WI38 (cell line): ENCODE measurements at regions not wholly inside any gene's neighbourhood (a gene's known extent, or its start where the extent isn't known, plus 50 kb on each side); places are given as distances from the start of the nearest gene placed in this dataset.

Source experiments
- H3K4me3 ChIP-seq: 2 replicates; pipeline ENCODE4 v1.5.1; 2011; ENCODE audit warnings: low read depth, mild to moderate bottlenecking, control low read depth, low read length
- TF ChIP-seq, protein P1 (sequence below): IDR thresholded peaks from 2 replicates; pipeline ENCODE4 v1.5.1; 2012; ENCODE audit warnings: low read depth, mild to moderate bottlenecking, control low read depth, low read length

DNA sequence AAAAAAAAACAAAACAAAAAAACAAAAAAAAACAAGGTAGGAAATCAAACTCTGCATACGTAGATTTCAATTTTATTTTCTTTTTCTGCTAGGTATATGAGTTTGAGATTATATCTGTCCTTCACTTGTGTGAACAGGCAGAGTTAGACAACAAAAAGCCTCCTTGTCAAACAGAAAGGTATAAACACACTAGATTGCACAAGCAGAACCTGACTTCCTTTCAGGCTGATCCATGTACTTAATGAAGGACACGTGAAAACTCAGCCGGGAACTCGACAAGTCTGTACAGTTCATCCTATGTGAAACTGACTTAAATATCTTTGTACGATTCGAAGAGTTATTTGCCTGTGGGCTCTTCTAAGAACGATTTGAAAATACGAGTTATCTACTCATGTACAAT is 254.1 kb downstream of the ARL4A start:
- TF ChIP-seq, protein P1, sequence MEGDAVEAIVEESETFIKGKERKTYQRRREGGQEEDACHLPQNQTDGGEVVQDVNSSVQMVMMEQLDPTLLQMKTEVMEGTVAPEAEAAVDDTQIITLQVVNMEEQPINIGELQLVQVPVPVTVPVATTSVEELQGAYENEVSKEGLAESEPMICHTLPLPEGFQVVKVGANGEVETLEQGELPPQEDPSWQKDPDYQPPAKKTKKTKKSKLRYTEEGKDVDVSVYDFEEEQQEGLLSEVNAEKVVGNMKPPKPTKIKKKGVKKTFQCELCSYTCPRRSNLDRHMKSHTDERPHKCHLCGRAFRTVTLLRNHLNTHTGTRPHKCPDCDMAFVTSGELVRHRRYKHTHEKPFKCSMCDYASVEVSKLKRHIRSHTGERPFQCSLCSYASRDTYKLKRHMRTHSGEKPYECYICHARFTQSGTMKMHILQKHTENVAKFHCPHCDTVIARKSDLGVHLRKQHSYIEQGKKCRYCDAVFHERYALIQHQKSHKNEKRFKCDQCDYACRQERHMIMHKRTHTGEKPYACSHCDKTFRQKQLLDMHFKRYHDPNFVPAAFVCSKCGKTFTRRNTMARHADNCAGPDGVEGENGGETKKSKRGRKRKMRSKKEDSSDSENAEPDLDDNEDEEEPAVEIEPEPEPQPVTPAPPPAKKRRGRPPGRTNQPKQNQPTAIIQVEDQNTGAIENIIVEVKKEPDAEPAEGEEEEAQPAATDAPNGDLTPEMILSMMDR: no peak
- H3K4me3 ChIP-seq: no peak overlapping the region

DNA sequence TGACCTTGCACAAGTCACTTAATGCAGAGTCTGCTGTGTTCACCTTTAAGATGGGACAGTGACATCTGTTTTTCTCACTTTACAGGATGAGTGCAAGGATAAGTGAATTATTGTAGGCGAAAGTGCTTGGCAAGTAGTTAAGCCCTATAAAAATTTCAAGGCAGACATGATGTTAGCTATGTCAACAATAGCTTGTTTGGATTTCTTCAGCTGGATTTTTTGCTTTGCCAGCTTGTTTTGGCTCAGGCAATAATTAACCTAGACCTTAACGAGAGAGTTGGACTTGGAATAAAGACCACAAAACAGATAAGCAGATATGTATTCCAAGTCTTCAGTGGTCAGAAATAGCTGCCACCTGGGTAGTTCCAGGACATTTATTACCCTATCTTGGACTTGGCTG is 255.2 kb downstream of the ARL4A start:
- H3K4me3 ChIP-seq: no peak overlapping the region
- TF ChIP-seq, protein P1: no peak

DNA sequence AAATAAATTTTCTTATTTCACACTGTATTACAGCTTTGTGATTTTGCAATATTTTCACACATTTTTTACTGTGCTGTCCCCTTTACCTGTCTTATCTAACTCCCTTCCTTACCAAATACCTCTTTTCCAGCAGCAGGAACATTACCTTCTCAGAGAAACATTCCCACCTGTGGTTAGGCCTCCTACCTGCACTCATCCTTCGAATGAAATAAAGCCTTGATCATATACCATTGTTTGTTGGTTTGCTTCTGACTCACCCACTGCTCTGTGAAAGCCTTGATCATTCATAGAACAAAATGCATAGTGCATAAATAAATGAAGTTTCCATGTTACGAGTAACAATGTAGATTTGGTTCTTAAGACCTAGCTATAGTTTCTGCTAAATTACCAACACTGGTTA is 256.3 kb downstream of the ARL4A start:
- TF ChIP-seq, protein P1: no peak
- no peak overlapping the region for H3K4me3 ChIP-seq

DNA sequence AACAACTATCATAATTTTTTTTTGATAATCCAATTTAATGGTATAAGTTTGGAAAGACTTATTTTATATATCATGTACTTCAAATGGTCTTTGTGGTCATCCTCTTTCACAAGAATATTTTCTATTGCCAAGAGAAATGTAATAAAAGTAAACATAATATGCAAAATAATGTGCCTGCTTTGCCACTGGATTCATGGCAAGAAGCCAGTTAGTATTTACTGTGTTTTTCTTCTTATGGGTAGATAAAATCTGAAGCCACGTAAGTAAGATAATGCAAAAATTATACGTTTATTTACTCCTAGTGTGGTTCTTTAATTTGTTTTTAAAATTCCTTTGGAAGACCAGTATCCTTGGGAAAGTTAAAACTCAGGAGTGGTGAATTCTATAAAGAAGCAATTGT is 258.5 kb downstream of the ARL4A start:
- TF ChIP-seq, protein P1: no peak
- no peak overlapping the region for H3K4me3 ChIP-seq

DNA sequence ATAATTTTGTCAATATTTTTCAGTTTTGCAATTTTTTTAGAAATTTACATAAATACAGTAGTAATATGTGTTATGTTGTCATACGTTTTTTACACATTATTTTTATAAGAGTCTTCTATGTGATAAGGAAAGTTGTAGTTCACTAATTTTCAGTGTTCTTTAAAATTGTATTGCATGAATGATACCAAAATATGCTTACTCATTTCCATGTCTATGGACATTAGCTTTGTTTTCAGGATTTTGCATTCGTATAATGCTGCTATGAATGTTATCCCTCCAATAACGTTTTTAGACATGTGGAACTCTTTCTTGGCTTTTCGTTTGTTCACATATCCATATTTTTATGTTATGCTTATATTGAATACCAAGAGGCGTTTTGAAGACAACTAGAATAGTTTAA is 260.0 kb downstream of the ARL4A start:
- TF ChIP-seq, protein P1: no peak
- no peak overlapping the region for H3K4me3 ChIP-seq

DNA sequence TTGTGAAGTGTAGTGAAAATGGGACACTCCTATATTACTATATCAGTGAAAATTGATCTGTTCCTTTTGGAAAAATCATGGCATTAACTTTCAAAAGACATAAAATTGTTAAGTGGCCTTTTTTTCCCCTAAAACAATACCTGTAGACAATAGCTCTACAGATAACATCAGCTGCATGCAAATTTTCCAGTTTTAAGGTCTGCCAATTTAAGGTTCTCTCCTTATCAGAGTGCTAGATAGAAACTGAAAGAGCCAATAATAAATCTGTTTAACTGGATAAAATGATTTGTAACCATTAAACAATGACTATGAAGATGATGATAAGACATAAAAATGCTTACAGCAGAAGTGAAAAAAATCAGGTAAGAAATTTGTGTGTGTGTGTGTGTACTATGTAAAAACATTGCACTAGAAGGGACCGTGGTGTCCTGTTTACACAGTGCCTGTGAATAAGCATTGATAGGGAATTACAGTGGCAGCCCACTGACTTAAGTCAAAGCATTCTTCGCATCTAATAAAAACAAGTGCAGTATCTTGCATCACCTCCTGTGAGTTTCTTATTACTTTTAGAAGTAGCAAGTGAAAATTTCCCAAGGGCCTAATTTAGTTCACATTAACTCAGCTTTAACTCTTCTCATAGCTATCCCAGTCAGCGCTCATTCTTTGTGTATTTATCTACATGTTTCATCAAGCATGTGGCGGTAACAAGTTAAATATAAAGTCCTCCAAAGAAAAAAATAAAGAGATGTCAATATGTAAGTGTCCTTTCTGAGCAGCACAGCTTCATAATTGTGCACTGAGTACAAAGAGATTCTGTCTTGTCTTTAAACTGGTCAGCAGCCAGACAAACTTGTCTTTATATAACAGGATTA is 261.9 kb downstream of the ARL4A start:
- no peak overlapping the region for H3K4me3 ChIP-seq
- TF ChIP-seq, protein P1: no peak

DNA sequence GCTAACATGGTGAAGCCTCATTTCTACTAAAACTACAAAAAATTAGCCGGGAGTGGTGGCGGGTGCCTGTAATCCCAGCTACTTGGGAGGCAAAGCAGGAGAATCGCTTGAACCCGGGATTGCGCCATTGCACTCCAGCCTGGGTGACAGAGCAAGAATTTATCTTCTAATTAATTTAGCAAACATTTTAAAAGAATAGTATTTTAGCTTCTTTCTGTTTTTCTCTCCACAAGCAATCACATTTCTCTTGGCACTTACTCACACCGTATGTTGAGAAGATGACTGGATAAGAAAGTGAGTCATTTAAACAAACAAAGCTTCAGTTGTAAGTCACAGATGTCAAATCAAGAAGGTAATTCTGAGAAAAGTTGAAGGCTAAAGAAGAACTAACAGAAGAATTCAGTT is 264.0 kb downstream of the ARL4A start:
- no peak overlapping the region for H3K4me3 ChIP-seq
- TF ChIP-seq, protein P1: no peak
